Caco-2 (cell line): ENCODE measurements at regions not wholly inside any gene's neighbourhood (a gene's known extent, or its start where the extent isn't known, plus 50 kb on each side); places are given as distances from the start of the nearest gene placed in this dataset.

ENCODE experiments used
- BruUV-seq: library from RNA; stranded (reverse); fragments of 400-500 nt; replicated peaks from 2 replicates; lab custom pipeline; 2021; lab: Mats Ljungman, UMichigan
- CTCF ChIA-PET: fragments of 300-600 bp; sonication (Branson Sonifier 250); formaldehyde crosslinking; loops from one replicate; lab custom pipeline; 2022; ENCODE audit warnings: antibody characterized with exemption; lab: Charles Lee
- POLR2A ChIA-PET: fragments of 300-600 bp; sonication (Branson Sonifier 250); formaldehyde crosslinking; loops from one replicate; lab custom pipeline; 2022; ENCODE audit warnings: antibody characterized with exemption; lab: Charles Lee
- DNase-seq, 2 experiments: peaks; one replicate each; pipeline versions ENCODE4 v3.0.0 to v3.0.0-alpha.2; 2020 to 2022
- H3K27me3 ChIP-seq: replicated peaks from 2 replicates; pipeline ENCODE4 v1.6.0; 2011; ENCODE audit warnings: low read length; ENCODE audit not compliant: control insufficient read depth, insufficient read depth
- H3K36me3 ChIP-seq: 2 replicates; pipeline ENCODE4 v1.5.1; 2011; ENCODE audit warnings: low read length; ENCODE audit not compliant: control insufficient read depth, insufficient read depth
- H3K4me1 ChIP-seq: fragments of 250-450 bp; sonication (Bioruptor Pico); 2 replicates; pipeline ENCODE4 v1.5.1; 2020; ENCODE audit warnings: mild to moderate bottlenecking
- H3K4me3 ChIP-seq: 2 replicates; pipeline ENCODE4 v1.5.1; 2011; ENCODE audit warnings: low read depth, mild to moderate bottlenecking, control low read depth, low read length
- H3K9me3 ChIP-seq: fragments of 250-450 bp; sonication (Bioruptor Pico); 2 replicates; pipeline ENCODE4 v1.5.1; 2020; ENCODE audit warnings: mild to moderate bottlenecking, moderate library complexity
- H3K27ac Mint-ChIP-seq: one replicate; pipeline ENCODE4 v1.8.0; 2022; ENCODE audit warnings: mixed read lengths; ENCODE audit not compliant: unreplicated experiment
- H3K27me3 Mint-ChIP-seq: one replicate; pipeline ENCODE4 v1.8.0; 2022; ENCODE audit warnings: mixed read lengths; ENCODE audit not compliant: insufficient read depth, unreplicated experiment
- H3K36me3 Mint-ChIP-seq: one replicate; pipeline ENCODE4 v1.8.0; 2022; ENCODE audit warnings: mild to moderate bottlenecking, mixed read lengths; ENCODE audit not compliant: insufficient read depth, unreplicated experiment
- H3K4me1 Mint-ChIP-seq: one replicate; pipeline ENCODE4 v1.8.0; 2022; ENCODE audit warnings: low read depth, mixed read lengths; ENCODE audit not compliant: unreplicated experiment
- H3K4me3 Mint-ChIP-seq: one replicate; pipeline ENCODE4 v1.8.0; 2022; ENCODE audit warnings: mild to moderate bottlenecking, moderate library complexity, mixed read lengths; ENCODE audit not compliant: unreplicated experiment
- H3K9me3 Mint-ChIP-seq: one replicate; pipeline ENCODE4 v1.8.0; 2022; ENCODE audit warnings: mixed read lengths; ENCODE audit not compliant: unreplicated experiment
- CTCF ChIP-seq, 2 experiments: fragments of 200-600 bp in 1 of 2; IDR thresholded peaks; 1 replicate in 1 of 2; 2 replicates in 1 of 2; pipeline versions ENCODE4 v1.5.1 to v1.8.0; 2011 to 2022; ENCODE audit warnings: antibody characterized with exemption in 1 of 2, control low read depth in 1 of 2, inconsistent platforms in 1 of 2, low read depth in 1 of 2, low read length in 1 of 2, mild to moderate bottlenecking in 1 of 2, moderate library complexity in 1 of 2; ENCODE audit not compliant: insufficient read depth in 1 of 2, severe bottlenecking in 1 of 2, unreplicated experiment in 1 of 2
- intact Hi-C: fragments of 100-400 bp; cut with micrococcal nuclease; formaldehyde crosslinking; loops from one replicate; pipeline ENCODE4 v1.10.0; 2022; ENCODE audit not compliant: unreplicated experiment

- CTCF ChIA-PET, result interaction anchor here (1.0 kb wide), 1 partner anchor 55 kb away, joined by 3 read pairs; no protein-coding TSS in a partner anchor
- Mint-ChIP-seq H3K27me3 (no peaks in the 10 kb centered on the region), H3K4me1 (peaks cover 7% of the 10 kb centered on the region), H3K36me3 (no peaks in the 10 kb centered on the region), H3K9me3 (no peaks in the 10 kb centered on the region), H3K4me3 (no peak overlapping the region), H3K27ac (no peak overlapping the region)
- intact Hi-C loops, result no loop called here
- Histone ChIP-seq H3K9me3 (no peaks in the 10 kb centered on the region), H3K36me3 (no peaks in the 10 kb centered on the region), H3K4me1 (no peaks in the 10 kb centered on the region), H3K4me3 (no peak overlapping the region), H3K27me3 (no peaks in the 10 kb centered on the region)
- no TSS peak for BruUV-seq
- no peak for TF ChIP-seq CTCF (IDR thresholded peaks at IDR 0.05; ENCODE audit: insufficient read depth in 1 of 2, low read depth in 1 of 2, low read length in 1 of 2, severe bottlenecking in 1 of 2, unreplicated experiment in 1 of 2)
- DNase-seq, result peak in 1 of 2 experiments; percentile 37
- POLR2A ChIA-PET, result no interaction called here
Measured at GRCh38 chr9:134226221-134226930, 62.0 kb upstream of the RNU6ATAC start.

- H3K4me1 Mint-ChIP-seq, result peaks cover 7% of the 10 kb centered on the region
- no peak for DNase-seq
- Histone ChIP-seq H3K4me3 (no peak overlapping the region), H3K27me3 (no peaks in the 10 kb centered on the region), H3K36me3 (no peaks in the 10 kb centered on the region), H3K4me1 (no peaks in the 10 kb centered on the region), H3K9me3 (no peaks in the 10 kb centered on the region)
- H3K4me3 Mint-ChIP-seq, result no peak overlapping the region
- CTCF ChIA-PET, result no interaction called here
- no TSS peak for BruUV-seq
- no peak for TF ChIP-seq CTCF (IDR thresholded peaks at IDR 0.05; ENCODE audit: insufficient read depth in 1 of 2, low read depth in 1 of 2, low read length in 1 of 2, severe bottlenecking in 1 of 2, unreplicated experiment in 1 of 2)
- H3K36me3 Mint-ChIP-seq, result no peaks in the 10 kb centered on the region
- no peaks in the 10 kb centered on the region for H3K9me3 Mint-ChIP-seq
- POLR2A ChIA-PET, result no interaction called here
- no peaks in the 10 kb centered on the region for H3K27me3 Mint-ChIP-seq
- no peak overlapping the region for H3K27ac Mint-ChIP-seq
- intact Hi-C loops, result loop anchor here (1.0 kb wide), 1 partner anchor 23 kb away; no protein-coding TSS in a partner anchor
Measured at GRCh38 chr9:134227451-134228411, 63.4 kb upstream of the RNU6ATAC start.

GRCh38 chr9:134228649-134229048, 64.3 kb upstream of the RNU6ATAC start:
- Histone ChIP-seq H3K4me3 (no peak overlapping the region), H3K4me1 (no peaks in the 10 kb centered on the region), H3K27me3 (no peaks in the 10 kb centered on the region), H3K9me3 (no peaks in the 10 kb centered on the region), H3K36me3 (no peaks in the 10 kb centered on the region)
- no peak for DNase-seq
- H3K4me1 Mint-ChIP-seq, result peaks cover 7% of the 10 kb centered on the region
- H3K4me3 Mint-ChIP-seq, result no peak overlapping the region
- no TSS peak for BruUV-seq
- no peaks in the 10 kb centered on the region for H3K9me3 Mint-ChIP-seq
- POLR2A ChIA-PET, result no interaction called here
- CTCF ChIA-PET, result no interaction called here
- no peak overlapping the region for H3K27ac Mint-ChIP-seq
- intact Hi-C loops, result loop anchor here (1.0 kb wide), 1 partner anchor 24 kb away; no protein-coding TSS in a partner anchor
- no peaks in the 10 kb centered on the region for H3K27me3 Mint-ChIP-seq
- no peak for TF ChIP-seq CTCF (IDR thresholded peaks at IDR 0.05; ENCODE audit: insufficient read depth in 1 of 2, low read depth in 1 of 2, low read length in 1 of 2, severe bottlenecking in 1 of 2, unreplicated experiment in 1 of 2)
- no peaks in the 10 kb centered on the region for H3K36me3 Mint-ChIP-seq
